Pancreas (tissue), 10 donors: ENCODE measurements at regions not wholly inside any gene's neighbourhood (a gene's known extent, or its start where the extent isn't known, plus 50 kb on each side); places are given as distances from the start of the nearest gene placed in this dataset.
A peak's percentile ranks its signal among the peaks of the same experiment; 100 is the strongest.

ENCODE experiments used
- ATAC-seq, 4 donors: fragments of 200-7000 bp; cut with Tn5 transposase; one replicate each; pipeline versions ENCODE4 v1.8.0 to v1.9.1; 2020; ENCODE audit warnings: mild to moderate bottlenecking in 4 of 4, moderate library complexity in 4 of 4
- DNase-seq, 6 donors: peaks; one replicate each; pipeline ENCODE4 v3.0.0-alpha.2; 2020
- FAIRE-seq: peaks from 2 replicates; lab custom pipeline; 2012; peaks lifted over from hg19 to GRCh38; lab: Jason Lieb, UNC
- H3K27ac ChIP-seq, 4 donors: fragments of 200-600 bp; sonication (generic); 1 replicate in 3 of 4; 2 replicates in 1 of 4; pipeline versions ENCODE4 v1.5.0 to v1.8.0; 2020
- H3K27me3 ChIP-seq, 4 donors: fragments of 200-600 bp; one replicate each; pipeline ENCODE4 v1.8.0; 2021
- H3K36me3 ChIP-seq, 3 donors: fragments of 200-600 bp; sonication (generic) in 1 of 3; one replicate each; pipeline versions ENCODE4 v1.5.0 to v1.8.0; 2020 to 2021
- H3K4me1 ChIP-seq, 3 donors: fragments of 200-600 bp; one replicate each; pipeline ENCODE4 v1.8.0; 2021
- H3K4me3 ChIP-seq, 4 donors: fragments of 200-600 bp; sonication (generic) in 2 of 4; one replicate each; pipeline versions ENCODE4 v1.5.0 to v1.8.0; 2020 to 2021
- H3K9me3 ChIP-seq, 4 donors: fragments of 200-600 bp; one replicate each; pipeline ENCODE4 v1.8.0; 2021
- CTCF ChIP-seq, 4 donors: fragments of 200-600 bp; sonication (generic) in 3 of 4; IDR thresholded peaks; one replicate each; pipeline versions ENCODE4 v1.5.0 to v1.8.0; 2021; ENCODE audit warnings: antibody characterized with exemption in 4 of 4
- WGBS, 2 donors: extraction: QIAGEN DNeasy Blood & Tissue Kit; methylation state at CpG; one replicate each; pipeline ENCODE4 v1.1.7; 2013; 5-methylcytosine and 5-hydroxymethylcytosine counted together
- intact Hi-C, 3 donors: fragments of 100-400 bp; cut with DNase I; formaldehyde crosslinking; loops; one replicate each; pipeline versions ENCODE4 v1.11.1 to v1.14.2; 2022
- donor health status: healthy with polysubstance abuse.
- donor health status: DM: no; HTN: no; CAD: no; lungs with moderate emphysema.
- donor health status: DM: no; HTN: no; CAD: no.
- donor health status: control.
- donor health status: control.
- donor health status: Bipolar disorder and iron deficiency.
- donor health status: DM: yes; HTN: yes; CAD: no.
- donor health status: DM: no; HTN: no; CAD: no.
- donor health status: DM: no; HTN: no; CAD: no.
- donor health status: DM: yes; HTN: yes; CAD: no.

- 73 to 75% methylated on average over 1 of the region's 1 CpG for WGBS, 2 donors
- DNase-seq (no peak), FAIRE-seq (no peak), ATAC-seq (no peak)
- H3K27me3 ChIP-seq = no peaks in the 10 kb centered on the region
- intact Hi-C loops = no loop called here
- TF ChIP-seq CTCF (IDR thresholded peaks at IDR 0.05) = no peak
- no peaks in the 10 kb centered on the region for H3K9me3 ChIP-seq
- no peak overlapping the region for H3K27ac ChIP-seq
- no peak overlapping the region for H3K4me3 ChIP-seq
- no peaks in the 10 kb centered on the region for H3K4me1 ChIP-seq
- H3K36me3 ChIP-seq = no peaks in the 10 kb centered on the region
Measured at GRCh38 chr5:97377582-97377981, 194.5 kb upstream of the RIOK2 start.

DNA sequence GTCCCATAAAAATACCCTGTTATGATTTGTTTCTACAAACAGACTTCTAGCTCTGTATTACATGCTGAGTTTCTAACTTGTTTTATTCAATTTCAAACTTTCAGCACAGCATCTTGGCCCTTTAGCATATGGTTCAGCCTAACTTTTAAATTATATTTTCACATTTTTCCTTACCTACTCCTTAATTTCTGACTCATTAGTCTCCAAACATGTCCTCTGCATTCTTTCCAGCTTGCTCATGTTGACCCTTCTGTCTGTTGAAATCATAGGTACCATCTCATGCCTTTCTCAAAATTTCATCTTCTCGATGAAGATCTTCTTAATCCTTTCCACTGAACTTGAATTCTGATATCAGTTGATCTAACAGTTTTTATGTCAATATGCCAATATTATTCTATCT is 200.9 kb upstream of the RIOK2 start:
- no peak for DNase-seq
- no peak for ATAC-seq
- H3K9me3 ChIP-seq = no peaks in the 10 kb centered on the region
- TF ChIP-seq CTCF (IDR thresholded peaks at IDR 0.05) = no peak
- FAIRE-seq = no peak
- intact Hi-C loops = no loop called here
- H3K27ac ChIP-seq = no peak overlapping the region
- no peaks in the 10 kb centered on the region for H3K27me3 ChIP-seq
- H3K4me1 ChIP-seq = no peaks in the 10 kb centered on the region
- H3K36me3 ChIP-seq = no peaks in the 10 kb centered on the region
- WGBS, 2 donors = 84 to 94% methylated on average over 1 of the region's 1 CpG
- no peak overlapping the region for H3K4me3 ChIP-seq

- ATAC-seq (no peak), DNase-seq (no peak), FAIRE-seq (no peak)
- 70 to 86% methylated on average over 2 of the region's 2 CpGs for whole genome bisulfite sequencing, 2 donors
- no peak for TF ChIP-seq CTCF (IDR thresholded peaks at IDR 0.05)
- no peaks in the 10 kb centered on the region for H3K4me1 ChIP-seq
- H3K27me3 ChIP-seq = no peaks in the 10 kb centered on the region
- no peaks in the 10 kb centered on the region for H3K36me3 ChIP-seq
- no peak overlapping the region for H3K27ac ChIP-seq
- intact Hi-C loops = no loop called here
- H3K4me3 ChIP-seq = no peak overlapping the region
- no peaks in the 10 kb centered on the region for H3K9me3 ChIP-seq
Measured at GRCh38 chr5:97388794-97389193, 205.7 kb upstream of the RIOK2 start.

- FAIRE-seq = no peak
- intact Hi-C loops = no loop called here
- Histone ChIP-seq H3K4me1 (no peaks in the 10 kb centered on the region), H3K27me3 (no peaks in the 10 kb centered on the region), H3K27ac (no peak overlapping the region), H3K9me3 (peaks cover 0 to 4% (median 0%) of the 10 kb centered on the region in 4 donors), H3K36me3 (no peaks in the 10 kb centered on the region), H3K4me3 (no peak overlapping the region)
- TF ChIP-seq CTCF (IDR thresholded peaks at IDR 0.05) = no peak
- ATAC-seq = no peak
- WGBS, 2 donors = 42 to 60% methylated on average over 3 of the region's 3 CpGs
- no peak for DNase-seq
Measured at GRCh38 chr5:97400537-97400936, 217.5 kb upstream of the RIOK2 start.

GRCh38 chr5:97405941-97406340 is 222.9 kb upstream of the RIOK2 start:
- no peak for FAIRE-seq
- H3K27ac ChIP-seq = no peak overlapping the region
- no peaks in the 10 kb centered on the region for H3K4me1 ChIP-seq
- no peaks in the 10 kb centered on the region for H3K36me3 ChIP-seq
- ATAC-seq = no peak
- intact Hi-C loops = no loop called here
- no peaks in the 10 kb centered on the region for H3K27me3 ChIP-seq
- no peak overlapping the region for H3K4me3 ChIP-seq
- no peak for TF ChIP-seq CTCF (IDR thresholded peaks at IDR 0.05)
- peak in 1 of 6 donors; percentile 21 for DNase-seq
- H3K9me3 ChIP-seq = peaks cover 0 to 4% (median 0%) of the 10 kb centered on the region in 4 donors
- WGBS, 2 donors = 87 to 93% methylated on average over 9 of the region's 9 CpGs
